Inflammatory macrophage (primary cell): ENCODE measurements at regions not wholly inside any gene's neighbourhood (a gene's known extent, or its start where the extent isn't known, plus 50 kb on each side); places are given as distances from the start of the nearest gene placed in this dataset.

Source experiments
- DNase-seq, 2 donors: peaks; one replicate each; pipeline ENCODE4 v3.0.0-alpha.2; 2020 to 2022

- DNase-seq = no peak
Measured at GRCh38 chr1:209311770-209312169, 271.7 kb upstream of the CAMK1G start.

DNA sequence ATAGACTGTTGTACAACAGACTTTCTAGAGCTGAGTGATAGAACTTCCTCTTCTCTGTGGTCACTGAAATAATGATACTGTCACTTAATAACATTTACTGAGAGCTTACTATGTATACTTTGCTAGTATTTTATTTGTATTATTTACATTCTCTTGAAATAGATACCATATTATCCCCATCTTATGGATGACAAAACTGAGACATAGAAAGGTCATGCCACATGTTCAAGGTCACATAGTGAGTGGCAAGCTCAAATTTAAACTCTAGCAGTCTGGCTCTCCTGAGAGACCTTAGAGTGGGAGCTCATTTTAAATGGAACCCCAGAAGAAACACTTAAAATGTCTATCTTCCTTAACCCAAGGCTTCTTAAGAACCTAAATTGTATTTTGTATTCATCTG lies 266.6 kb upstream of the CAMK1G start:
- no peak for DNase-seq

GRCh38 chr1:209318181-209319056 lies 265.1 kb upstream of the CAMK1G start:
- no peak for DNase-seq

- no peak for DNase-seq
Measured at GRCh38 chr1:209319057-209319432, 264.5 kb upstream of the CAMK1G start.

GRCh38 chr1:209319549-209319948 lies 264.0 kb upstream of the CAMK1G start:
- DNase-seq = no peak

DNA sequence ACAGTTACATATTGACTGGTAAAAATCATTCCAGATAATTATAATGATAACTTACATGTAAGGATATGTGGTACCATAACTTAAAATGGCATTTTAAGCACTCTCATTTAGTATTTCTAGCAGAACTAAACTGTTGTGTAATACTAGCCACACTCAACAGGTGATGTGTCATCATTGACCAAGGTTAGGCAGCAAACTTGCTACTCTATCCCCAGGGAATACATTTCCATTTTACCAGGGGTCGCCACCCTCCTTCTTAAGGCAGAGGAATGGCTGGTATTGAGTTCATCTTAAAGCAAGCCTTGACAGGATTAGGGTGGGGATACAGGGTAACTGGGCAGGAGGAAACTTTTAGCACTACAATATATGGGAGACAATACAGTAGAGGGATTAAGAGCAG lies 259.8 kb upstream of the CAMK1G start:
- DNase-seq = no peak

DNA sequence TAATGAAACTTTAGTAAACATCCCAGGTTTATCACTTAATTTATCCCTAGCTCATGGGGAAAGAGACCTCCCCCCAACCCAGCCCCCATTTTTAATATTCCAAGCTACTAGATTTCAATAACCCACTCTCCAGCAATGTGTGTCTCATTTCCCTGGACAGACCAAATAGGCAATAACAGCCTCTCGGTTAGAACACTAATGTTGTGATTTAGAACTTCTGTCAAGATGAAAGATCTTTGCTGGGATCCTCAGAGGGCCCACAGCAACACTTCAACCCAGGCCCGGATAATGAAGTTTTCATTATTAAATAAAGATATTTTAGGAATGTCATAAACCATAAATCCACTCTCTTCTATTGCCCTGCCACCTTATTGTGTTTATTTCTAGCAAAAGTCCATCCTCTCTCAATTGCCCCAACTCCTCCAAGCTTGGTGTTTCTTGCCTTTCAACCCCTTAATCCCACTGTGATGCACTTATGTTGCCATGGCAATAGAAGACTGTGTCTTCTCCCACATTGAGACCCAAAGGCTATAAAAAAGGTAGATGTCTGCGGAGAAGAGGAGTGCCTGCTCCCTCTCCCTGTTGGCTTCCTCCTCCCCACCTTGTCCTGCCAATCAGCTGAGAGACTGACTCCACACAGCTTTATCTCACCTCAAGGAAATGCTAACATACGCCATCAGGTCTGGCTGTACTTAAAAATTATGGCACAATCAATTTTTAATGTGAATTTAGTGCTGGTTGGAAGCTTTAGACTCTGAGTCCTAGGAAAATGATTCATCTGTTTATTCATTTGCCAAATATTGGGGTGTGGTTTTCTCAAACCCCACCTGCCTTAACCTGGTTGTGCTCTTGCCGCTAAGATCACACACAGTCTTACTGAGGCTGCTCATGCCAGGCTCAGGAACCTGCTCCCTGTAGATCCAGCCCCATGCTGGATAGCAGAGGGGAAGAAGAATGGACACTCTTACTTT lies 258.3 kb upstream of the CAMK1G start:
- no peak for DNase-seq

- DNase-seq = no peak
Measured at GRCh38 chr1:209326076-209326475, 257.4 kb upstream of the CAMK1G start.

DNA sequence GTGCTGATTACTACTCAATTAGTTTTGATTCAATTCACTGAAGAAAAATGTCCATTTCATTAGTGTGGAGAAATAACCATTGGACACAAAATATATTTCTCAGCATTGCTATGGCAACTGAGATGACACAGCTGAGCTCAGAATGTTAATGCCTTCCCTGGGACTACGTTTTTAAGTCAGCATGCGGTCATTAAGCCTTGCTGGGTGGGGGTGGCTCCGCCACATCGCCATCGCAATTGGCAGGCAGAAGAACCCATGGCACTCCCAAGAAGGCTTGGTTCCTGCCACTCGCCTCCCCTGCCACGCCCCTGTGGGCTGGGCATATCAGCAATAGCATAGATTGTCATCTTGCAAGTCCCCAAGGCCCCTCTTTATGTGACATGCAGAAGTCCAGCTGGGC lies 256.7 kb upstream of the CAMK1G start:
- DNase-seq = no peak

DNA sequence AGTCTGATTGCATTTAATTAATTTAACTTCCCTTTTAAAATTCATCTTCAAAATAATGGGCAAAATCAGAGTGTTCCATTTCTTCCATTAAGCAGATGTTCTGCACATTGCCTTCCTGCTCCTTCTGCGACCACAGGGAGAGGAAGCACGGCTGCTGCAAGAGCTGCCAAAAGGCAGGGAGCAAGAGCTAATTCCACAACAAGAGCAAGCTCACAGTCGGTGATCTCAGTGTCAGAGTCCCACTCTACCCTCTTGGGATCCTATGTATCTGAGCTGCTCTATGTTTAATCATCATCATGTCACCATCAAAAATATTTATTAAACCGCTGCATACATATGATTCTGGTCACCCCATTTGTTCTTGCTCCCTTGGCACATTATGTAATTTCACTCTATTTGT lies 255.3 kb upstream of the CAMK1G start:
- DNase-seq = no peak

DNA sequence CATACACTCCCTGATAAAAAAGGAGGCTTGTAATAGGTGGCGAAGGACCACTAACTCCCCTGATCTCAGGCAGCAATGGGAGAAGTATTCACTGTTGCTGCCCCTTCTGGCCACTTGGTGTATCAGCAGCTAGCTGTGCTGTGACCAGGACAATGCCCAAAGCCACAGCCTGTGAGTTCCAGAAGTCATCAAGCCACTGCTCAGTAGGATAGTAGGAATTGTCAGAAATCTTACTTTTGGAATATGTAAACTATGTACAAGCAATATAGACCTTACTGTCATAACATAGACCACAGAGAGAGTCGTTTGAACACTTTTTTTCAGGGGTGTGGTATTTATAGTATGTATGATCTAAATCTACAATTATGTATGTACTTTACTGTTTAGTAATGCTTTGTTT lies 248.3 kb upstream of the CAMK1G start:
- peak; percentile 26 to 27 for DNase-seq

DNA sequence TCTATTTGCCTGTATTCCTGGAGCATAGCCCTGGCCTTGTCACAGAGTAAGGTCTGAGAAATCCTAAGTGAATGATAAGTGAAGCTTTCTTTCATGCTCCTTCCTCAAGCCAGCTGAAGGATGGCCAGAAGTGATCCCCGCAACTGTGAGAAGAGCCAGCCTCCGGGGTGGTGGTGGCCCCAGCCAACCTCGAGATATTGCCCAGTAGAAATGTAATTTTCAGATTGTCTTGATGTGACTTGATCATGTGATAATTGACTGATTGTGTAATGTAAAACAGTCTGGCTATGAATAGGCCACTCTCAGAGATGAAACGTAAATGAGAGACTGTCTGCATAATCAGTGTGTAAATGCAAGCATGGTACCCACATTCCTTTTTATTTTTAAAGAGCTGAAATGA lies 242.4 kb upstream of the CAMK1G start:
- DNase-seq = no peak

DNA sequence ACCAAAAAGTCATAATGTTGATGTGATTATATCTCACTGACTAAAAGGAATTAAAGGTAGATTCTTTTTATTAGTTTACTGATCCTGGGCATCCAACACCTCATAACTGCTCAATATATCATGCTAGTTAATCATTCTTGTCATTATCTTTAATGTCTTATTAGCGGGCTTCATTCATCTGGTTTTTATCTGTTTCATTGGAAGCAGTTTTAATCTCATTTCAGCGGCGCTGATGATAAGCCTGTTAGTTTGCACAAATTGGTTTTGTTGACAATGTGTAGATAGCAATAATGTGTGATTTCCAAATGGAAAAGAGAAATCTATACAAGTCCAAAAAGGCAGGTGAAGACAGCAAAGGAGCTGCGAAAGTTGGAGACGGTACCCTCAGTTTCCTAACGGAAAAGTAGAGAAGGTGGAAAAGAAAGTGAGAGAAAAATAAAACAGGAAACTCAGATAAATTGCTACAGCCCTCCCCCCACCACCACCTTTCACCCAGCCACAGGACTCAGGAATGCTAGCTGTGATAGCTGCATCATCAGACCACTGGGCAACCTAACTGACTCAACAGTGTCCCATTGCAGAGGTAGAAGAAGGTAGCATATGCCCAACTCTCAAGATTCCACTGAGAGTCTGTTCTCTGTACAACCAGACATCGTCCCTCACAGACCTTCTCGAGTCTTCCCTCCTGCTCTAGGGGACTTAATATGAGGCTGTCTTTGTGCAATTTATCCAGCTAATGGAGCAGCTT lies 241.7 kb upstream of the CAMK1G start:
- DNase-seq = no peak

DNA sequence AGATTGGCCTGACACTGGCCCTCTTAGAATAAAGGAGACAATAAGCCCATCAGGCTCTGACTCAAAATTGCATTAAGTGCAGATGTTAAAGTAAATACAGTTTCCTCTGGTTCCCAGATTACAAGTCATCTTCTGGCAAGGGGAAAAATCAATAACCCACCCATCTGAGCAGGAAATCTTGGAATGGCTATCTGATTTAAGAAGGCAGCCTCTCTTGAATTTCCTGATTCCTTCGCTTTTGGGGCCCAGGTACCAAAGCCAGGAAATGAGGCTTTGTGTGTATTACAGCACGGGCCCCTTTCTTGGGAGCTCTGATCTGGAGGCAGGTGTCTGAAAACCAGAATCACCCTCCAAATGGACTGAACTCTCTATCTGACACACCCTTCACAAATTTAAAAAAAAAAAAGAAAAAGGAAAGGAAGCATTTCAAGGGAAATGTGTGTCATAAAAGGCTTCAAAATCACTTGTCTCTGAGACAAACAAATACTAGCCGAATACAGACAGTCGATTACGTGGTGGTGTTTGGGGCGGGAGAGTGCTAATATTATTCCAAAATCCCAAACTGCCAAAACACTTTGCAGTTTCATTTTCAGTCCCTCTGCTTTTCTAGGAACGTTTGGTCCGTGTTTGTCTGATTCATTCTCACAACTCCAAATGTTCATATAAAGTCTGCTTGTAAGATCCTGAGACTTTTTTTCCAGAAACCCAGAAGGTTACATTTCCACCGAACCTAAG lies 240.9 kb upstream of the CAMK1G start:
- no peak for DNase-seq

DNA sequence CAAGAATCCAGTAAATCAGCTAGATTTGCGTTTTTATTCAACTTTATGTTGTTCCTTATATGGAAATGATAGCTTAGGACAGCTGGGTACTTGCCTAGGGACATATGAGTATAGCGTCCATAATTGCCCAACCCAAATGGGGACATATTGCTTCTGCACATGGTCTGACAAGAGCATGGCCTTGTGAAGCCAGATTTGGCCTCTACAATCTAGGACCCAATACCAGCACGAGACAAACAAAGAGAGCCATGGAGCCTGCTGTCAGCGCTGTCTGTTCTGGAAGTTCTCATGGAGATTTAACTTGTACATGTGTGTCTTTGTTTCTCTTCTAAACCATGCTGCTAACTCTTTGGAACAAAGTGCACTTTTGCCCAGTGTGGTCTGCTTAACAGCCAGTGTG lies 240.0 kb upstream of the CAMK1G start:
- no peak for DNase-seq

DNA sequence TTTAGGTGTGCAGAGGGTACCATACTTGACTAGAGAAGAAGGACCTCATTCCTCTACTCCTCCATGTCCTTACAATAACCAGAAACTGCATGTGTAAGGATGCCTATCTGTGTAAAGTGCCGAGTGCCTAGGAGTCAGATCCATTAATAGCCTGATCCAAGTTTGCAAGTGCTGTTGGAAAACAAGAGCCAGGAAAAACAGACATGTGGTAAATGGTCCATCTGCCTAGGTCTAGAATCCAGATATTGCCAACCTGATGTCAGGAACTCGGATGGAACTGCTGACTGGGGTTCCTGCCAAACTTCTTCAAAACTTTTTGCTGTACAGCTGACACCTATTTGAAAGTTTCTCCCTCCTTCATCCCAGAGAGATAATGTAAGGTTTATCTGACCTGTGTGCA lies 239.4 kb upstream of the CAMK1G start:
- DNase-seq = no peak

DNA sequence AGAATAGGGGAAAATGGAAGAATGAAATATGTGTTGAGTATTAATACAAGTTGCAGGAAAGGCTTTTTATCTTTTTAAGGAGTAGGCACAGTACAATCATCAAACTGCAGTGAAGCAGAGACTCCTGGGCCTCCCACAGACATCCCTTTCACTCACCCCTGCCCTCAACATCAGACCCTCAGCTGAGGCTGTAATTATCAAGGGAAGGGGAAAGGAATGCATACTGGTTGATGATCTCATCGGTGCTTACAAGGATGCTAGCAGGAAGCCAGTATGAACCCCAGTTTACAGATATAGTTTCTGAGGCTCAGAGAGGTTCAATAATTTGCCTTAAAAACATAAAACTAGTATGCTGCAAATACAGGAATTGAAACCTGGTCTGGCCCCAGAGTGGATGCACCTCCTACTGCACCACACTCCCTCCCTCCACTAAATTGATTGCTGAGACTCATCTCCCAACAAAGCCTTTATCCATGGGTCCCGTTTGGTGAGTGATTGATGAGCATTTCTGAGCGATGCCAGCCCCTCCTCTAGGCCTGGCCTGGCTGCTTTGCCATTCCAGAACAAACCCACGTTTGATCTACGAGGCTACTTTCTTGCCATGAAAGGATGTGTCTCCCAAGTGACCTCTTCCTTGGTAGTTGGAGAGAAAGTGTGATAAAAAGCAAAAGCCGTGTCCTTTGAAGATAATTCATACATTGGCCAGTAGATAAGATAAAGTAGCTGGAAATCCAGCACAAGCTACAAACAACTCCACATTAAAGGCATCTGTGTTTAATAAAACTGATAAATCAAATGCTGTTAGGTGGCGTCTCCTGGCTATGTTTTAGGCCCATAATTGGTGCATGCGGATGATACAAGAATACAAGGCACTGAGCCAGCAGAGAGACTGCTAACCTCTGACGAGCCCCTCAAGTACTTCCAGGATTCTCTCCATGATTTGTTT lies 233.9 kb upstream of the CAMK1G start:
- no peak for DNase-seq

GRCh38 chr1:209353053-209353452 lies 230.5 kb upstream of the CAMK1G start:
- no peak for DNase-seq

DNA sequence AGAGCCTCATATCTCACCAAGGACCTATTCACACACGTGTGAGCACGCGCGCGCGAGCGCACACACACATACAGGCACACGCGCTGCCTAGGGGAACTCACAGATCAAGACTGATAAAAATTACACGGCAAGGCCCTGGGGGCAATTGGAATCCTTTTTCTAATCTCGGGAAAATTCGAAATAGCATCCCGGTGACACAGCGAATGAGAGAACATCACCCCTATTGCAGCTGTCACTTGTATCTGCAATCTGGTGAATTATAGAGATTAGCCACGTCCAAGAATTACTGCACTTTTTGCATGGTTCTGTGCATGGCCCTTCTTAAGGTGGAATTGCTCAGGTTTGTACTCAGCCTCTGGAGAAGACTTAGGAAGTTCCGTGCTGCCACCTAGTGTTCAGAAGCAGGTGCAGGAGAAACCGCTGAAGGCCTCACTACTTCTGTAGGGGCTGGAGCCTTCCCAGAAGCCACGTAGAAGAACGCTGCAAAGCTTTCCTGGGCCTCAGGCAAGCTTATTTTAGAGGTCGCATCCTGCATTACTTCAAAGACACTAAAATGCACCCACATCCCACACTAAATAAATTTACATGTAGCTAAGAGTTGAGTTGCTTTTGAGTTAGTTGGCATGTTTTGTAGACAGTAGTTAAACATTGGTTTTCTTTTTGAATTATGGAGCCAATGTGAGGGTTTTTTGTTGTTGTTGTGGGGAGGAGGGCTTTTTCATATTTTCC lies 229.2 kb upstream of the CAMK1G start:
- peak; percentile 71 to 81 for DNase-seq

- DNase-seq = no peak
Measured at GRCh38 chr1:209354840-209355165, 228.7 kb upstream of the CAMK1G start.

GRCh38 chr1:209355415-209355814 lies 228.1 kb upstream of the CAMK1G start:
- DNase-seq = no peak
